Hepatocyte (in vitro differentiated cells): ENCODE measurements at regions not wholly inside any gene's neighbourhood (a gene's known extent, or its start where the extent isn't known, plus 50 kb on each side); places are given as distances from the start of the nearest gene placed in this dataset.

Source experiments
- EZH2 ChIP-seq: fragments of 200-600 bp; sonication (generic); IDR thresholded peaks from 2 replicates; pipeline ENCODE4 v1.6.1; 2016; ENCODE audit warnings: antibody characterized with exemption, mild to moderate bottlenecking, borderline replicate concordance
- EZH2phosphoT487 ChIP-seq: fragments of 200-600 bp; sonication (generic); IDR thresholded peaks from one replicate; pipeline ENCODE4 v1.6.1; 2018; ENCODE audit warnings: antibody characterized with exemption, mild to moderate bottlenecking, low read depth, moderate library complexity; ENCODE audit not compliant: unreplicated experiment, severe bottlenecking
- TF ChIP-seq, protein P1 (sequence below): fragments of 200-600 bp; sonication (generic); IDR thresholded peaks from 2 replicates; pipeline ENCODE4 v1.5.1; 2016; ENCODE audit warnings: antibody characterized with exemption, mild to moderate bottlenecking; ENCODE audit not compliant: poor library complexity

DNA sequence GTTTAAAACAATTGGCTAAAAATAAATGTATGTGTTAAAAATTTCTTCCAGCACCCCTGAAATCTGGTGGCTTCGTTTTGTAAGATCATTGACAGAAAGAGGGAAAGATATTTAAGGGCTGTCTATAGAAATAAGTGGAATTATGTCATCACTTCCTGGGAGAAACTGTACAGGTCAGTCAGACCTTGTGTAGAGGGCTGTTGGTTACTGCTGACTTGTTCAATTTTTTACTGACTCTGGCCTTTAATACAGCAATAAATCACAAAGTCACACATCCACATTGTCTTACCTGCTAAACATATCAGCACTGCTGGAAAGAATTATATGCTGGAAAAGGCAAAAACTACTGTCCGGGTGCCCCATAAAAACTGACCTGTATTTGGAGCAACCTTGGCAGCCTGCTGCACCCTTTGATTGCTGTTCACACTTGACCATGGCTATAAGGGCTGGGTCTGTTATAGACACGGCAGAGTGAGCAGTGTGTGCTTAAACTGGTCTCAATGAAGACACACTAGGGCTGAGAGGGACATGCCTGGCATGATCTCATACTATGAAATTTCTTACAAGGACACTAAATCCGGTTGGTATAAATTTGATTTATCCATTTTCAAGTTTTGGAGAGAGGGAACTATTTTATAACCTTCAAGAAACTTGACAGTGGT lies 162.1 kb downstream of the NHLRC3 start:
- TF ChIP-seq, protein P1, sequence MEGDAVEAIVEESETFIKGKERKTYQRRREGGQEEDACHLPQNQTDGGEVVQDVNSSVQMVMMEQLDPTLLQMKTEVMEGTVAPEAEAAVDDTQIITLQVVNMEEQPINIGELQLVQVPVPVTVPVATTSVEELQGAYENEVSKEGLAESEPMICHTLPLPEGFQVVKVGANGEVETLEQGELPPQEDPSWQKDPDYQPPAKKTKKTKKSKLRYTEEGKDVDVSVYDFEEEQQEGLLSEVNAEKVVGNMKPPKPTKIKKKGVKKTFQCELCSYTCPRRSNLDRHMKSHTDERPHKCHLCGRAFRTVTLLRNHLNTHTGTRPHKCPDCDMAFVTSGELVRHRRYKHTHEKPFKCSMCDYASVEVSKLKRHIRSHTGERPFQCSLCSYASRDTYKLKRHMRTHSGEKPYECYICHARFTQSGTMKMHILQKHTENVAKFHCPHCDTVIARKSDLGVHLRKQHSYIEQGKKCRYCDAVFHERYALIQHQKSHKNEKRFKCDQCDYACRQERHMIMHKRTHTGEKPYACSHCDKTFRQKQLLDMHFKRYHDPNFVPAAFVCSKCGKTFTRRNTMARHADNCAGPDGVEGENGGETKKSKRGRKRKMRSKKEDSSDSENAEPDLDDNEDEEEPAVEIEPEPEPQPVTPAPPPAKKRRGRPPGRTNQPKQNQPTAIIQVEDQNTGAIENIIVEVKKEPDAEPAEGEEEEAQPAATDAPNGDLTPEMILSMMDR = no peak
- TF ChIP-seq EZH2 (no peak), EZH2phosphoT487 (no peak)
